GM12864 (cell line): ENCODE measurements at regions not wholly inside any gene's neighbourhood (a gene's known extent, or its start where the extent isn't known, plus 50 kb on each side); places are given as distances from the start of the nearest gene placed in this dataset.

Experiments used
- DNase-seq: peaks from one replicate; pipeline ENCODE4 v3.0.0-alpha.2; 2011; ENCODE audit warnings: low read depth
- H3K4me3 ChIP-seq: 2 replicates; pipeline ENCODE4 v1.5.1; 2011; ENCODE audit warnings: mild to moderate bottlenecking, low read depth, low read length, control low read depth
- CTCF ChIP-seq: IDR thresholded peaks from 2 replicates; pipeline ENCODE4 v1.5.1; 2011; ENCODE audit warnings: low read depth, mild to moderate bottlenecking, moderate library complexity, low read length, control low read depth, inconsistent platforms; ENCODE audit errors: missing control alignments

GRCh38 chr6:140434761-140435160, 1060.3 kb upstream of the CITED2 start:
- TF ChIP-seq CTCF, result no peak
- DNase-seq, result no peak
- H3K4me3 ChIP-seq, result no peak overlapping the region

- no peak for DNase-seq
- TF ChIP-seq CTCF, result no peak
These were observed 1058.6 kb upstream of the CITED2 start for GRCh38 chr6:140433072-140433471.

GRCh38 chr6:140427842-140428241, 1053.4 kb upstream of the CITED2 start:
- TF ChIP-seq CTCF, result peak; percentile 18
- DNase-seq, result no peak
- H3K4me3 ChIP-seq, result no peak overlapping the region

More at GRCh38 chr6:140433072-140433471, 1058.6 kb upstream of the CITED2 start:
- no peak overlapping the region for H3K4me3 ChIP-seq

GRCh38 chr6:140414966-140415620, 1040.6 kb upstream of the CITED2 start:
- DNase-seq, result no peak
- TF ChIP-seq CTCF, result no peak
- H3K4me3 ChIP-seq, result no peak overlapping the region

- no peak for DNase-seq
- TF ChIP-seq CTCF, result no peak
- no peak overlapping the region for H3K4me3 ChIP-seq
These were observed 1028.6 kb upstream of the CITED2 start for GRCh38 chr6:140403020-140403419.

- TF ChIP-seq CTCF, result no peak
- no peak for DNase-seq
- H3K4me3 ChIP-seq, result no peak overlapping the region
These were observed 1027.3 kb upstream of the CITED2 start for GRCh38 chr6:140401761-140402160.

- H3K4me3 ChIP-seq, result no peak overlapping the region
- TF ChIP-seq CTCF, result no peak
- DNase-seq, result no peak
These were observed 1023.6 kb upstream of the CITED2 start for GRCh38 chr6:140398076-140398475.
